Activated T-cell treated with anti-CD3 and anti-CD28 coated beads for 1 hour (primary cell): ENCODE measurements at regions not wholly inside any gene's neighbourhood (a gene's known extent, or its start where the extent isn't known, plus 50 kb on each side); places are given as distances from the start of the nearest gene placed in this dataset.
"Not testable (repeated sequence)": the region's sequence is repeated elsewhere in the genome, so short reads cannot be mapped to it uniquely, and the experiment has no call there.

Experiments
- DNase-seq: peaks from one replicate; pipeline ENCODE4 v3.0.0-alpha.2; 2020; ENCODE audit warnings: low read depth

DNA sequence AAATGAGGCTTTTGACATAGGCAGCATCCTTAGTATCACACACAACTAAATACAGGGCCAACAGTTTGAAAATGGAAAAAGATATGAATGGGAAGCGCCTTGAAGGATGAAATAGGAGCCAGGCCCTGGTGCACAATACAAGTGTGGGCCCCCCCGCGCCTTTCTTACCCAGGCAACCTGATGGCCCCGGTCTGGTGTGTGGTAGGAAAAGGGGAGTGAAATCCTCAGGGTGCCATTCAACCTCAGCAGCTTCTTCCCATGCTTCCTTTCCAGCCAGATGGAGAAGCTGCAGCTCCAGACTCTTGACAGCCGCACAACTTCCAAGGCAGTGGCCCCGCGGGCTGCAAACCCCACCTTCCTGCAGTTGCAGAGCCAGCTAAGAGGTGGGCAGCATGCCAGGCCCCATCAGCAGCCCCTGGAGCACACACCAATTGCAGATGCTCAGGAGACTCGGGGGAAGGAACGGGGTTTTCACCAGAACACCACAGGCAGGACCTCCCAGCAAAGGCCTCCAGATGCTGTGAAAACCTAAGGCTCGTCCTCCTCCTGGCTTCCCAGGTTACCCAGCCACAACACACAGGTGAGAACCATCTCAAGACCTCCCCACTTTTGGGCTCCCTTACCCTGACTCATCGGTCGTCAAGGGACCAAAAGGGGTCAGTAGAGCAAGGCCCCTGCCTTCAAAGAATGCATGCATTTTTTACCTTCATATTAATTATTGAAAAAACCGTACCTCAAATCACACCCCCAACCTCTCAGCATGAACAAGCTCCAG is 101.6 kb downstream of the CPN2 start:
- no peak for DNase-seq

DNA sequence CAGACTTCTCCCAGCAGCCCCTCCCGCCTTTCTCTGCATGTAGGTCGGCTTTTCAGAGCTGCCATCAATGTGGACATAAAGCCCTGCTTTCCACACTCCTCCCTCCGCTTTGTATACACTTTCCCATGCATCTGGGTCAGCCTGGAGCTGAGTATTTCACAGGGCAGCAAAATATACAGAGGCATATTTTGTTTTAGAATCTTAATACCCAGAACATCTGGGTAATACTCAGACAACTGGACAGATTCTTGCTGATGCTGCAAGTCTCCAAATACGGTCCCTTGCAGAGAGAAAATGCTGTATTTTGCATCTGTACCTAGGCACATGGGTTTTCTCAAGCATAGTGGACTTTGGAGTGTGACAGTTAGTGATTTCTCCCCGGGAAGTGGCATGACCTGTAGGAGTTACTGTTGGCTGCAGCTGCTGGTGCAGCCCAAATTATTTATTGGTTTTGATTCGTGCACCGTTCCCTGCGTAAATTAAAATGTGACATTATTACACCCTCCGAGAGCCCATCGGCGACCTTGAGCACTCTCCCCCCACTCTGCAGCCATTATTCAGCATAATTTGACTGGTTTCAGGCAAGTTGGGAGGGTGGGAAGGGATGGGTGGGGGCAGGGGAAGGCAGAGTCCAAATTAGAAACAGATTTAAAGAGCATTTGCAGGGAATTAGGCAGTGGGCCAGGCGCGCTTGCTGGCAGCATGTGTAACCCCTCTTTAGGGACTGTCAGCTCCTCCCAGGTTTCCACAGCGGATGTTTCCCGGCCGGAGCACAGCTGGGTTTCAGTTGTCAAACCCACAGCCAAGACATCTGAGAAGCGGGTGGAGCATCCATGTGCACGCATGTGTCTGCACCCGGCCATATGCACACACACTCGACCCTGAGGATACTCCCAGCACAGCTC is 100.8 kb downstream of the CPN2 start:
- no peak for DNase-seq

DNA sequence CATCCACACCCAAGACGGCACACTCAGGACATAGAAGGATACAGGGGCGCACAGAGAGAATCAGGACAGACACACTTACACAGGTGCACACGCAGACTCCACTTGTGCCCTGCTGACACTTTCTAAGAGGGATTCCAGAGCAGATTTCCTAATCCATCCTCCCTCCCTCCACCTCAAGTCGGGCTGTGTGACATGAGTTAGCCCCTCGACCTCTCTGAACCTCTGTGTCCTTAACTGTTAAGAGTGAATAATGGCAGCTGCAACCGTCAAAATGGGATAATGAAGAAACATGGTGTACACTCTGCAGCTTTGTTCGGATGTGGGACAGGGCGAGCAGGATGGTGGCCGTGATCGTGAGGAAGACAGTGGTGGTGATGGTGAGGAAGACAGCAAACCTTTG is 100.1 kb downstream of the CPN2 start:
- DNase-seq = no peak

DNA sequence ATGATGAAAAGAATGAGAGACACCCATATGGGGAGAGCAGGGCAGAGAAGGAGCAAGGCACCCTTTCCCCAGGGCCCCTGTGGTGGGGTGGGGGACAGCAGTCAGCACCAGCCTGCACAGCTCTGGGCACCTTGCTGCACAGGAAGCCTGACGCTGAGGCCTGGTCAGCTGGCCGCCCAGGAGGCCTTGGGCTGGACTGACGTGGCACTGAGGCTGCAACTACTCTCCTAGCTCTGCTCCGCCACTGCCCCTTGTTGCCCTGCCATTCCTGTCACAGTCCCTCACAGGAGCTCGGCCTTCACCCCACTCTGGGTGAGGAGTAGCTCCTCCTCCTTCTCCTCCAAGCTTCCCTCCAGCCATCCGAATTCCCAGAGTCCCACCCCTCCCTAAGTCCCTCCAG is 99.7 kb downstream of the CPN2 start:
- DNase-seq = no peak

DNA sequence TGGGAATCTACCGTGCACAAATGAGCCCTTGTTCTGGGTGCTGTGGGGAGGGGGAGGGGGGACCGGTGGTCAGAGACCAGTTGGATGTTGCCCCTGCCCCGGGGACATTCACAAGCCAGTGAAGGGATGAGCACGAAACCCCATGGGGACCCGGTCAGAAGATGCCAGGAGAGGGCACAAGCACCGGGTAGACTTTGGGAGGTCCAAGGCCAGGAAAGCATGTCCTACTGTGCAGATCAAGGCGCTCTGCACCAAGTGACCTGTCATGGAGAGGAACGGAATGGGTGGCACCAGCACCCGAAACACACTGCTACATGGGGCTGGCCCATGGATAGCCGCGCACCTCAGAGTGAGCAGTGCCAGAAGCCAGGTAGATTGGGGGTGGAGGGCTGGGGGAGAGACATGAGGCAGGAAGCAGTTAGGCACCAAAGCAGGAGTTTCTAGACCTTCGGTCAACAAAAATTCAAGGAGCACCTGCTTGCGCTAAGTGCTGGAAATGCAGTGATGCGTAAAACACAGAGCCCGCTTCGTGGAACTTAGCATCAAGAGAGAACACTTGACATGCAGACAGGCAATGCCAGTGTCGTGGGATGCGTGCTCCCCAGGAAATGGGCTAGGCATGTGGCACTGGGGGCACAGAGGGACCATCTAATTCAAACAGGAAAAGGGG is 99.1 kb downstream of the CPN2 start:
- DNase-seq = no peak

DNA sequence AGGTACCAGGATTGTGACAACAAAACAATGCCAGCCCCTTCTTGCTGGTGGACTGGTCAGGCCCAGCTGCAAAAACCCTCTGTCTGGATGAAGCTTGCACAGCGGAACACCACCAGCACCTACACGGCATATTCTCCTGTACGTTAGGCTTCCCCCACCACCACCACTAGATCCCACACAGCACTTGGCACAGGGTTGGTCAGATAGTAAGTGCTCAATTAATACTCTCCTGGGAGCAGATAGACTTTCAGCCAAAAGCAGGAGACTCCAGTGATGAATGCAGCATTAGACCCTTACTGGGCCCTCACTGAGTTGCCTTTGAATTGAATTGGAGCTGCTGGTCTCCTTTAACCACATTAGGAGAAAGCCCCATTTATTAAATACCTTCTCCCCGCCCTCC is 97.9 kb downstream of the CPN2 start:
- no peak for DNase-seq

DNA sequence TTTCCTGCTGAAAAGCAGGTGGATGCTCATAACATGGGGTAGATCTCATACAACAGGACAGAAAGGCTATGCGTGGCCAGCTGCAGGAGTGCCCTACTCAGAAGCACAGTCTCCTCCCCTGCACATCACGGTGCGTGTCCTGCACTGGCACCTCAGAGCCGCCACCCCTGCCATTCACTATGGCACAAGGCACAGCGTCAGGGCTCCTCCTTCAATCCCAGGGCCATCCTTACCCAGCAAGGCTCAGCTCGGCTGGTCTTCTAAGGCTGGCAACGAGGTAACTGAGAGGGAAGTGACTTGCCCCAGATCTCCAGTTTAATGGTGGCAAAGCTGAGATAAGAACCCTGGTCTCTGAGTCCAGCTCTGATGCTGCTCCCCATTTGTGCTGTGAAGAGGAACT is 97.1 kb downstream of the CPN2 start:
- DNase-seq = no peak

DNA sequence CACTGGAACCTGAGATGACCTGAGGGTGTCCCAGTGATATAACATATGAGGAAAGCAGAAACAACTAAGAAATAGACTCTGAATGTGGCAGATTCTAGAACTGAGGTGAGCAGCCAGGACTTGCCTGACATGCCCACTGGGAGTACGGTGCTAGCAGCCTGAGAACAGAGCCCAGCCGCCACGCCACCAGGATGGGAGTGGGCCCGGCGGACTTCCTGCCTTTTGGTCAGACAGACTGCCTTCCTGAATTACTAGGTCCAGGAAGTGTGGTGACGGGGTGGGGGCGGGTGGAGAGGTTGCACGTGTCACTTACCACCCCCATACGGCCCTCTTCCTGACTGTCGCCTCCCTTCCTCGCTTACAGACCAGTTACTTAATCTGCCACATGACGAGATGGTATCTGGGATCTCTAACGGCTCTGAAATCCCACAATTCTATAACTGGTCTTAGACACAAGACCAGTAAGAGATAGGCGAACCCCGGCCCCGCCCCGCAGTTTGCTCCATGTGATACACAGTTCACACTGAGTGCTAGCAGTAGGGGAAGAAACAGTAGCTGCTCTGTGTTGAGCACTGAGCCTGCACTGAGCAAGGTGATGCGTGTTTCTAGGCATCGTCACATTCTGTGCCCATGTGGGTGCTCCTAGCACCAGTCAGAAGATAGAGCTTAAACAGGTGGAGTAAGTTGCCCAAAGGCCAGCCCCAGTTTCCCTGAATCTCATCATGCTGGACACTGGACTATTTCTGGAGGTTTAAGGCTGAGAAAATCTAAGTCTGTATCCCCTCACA is 95.7 kb downstream of the CPN2 start:
- peak; percentile 15 for DNase-seq

DNA sequence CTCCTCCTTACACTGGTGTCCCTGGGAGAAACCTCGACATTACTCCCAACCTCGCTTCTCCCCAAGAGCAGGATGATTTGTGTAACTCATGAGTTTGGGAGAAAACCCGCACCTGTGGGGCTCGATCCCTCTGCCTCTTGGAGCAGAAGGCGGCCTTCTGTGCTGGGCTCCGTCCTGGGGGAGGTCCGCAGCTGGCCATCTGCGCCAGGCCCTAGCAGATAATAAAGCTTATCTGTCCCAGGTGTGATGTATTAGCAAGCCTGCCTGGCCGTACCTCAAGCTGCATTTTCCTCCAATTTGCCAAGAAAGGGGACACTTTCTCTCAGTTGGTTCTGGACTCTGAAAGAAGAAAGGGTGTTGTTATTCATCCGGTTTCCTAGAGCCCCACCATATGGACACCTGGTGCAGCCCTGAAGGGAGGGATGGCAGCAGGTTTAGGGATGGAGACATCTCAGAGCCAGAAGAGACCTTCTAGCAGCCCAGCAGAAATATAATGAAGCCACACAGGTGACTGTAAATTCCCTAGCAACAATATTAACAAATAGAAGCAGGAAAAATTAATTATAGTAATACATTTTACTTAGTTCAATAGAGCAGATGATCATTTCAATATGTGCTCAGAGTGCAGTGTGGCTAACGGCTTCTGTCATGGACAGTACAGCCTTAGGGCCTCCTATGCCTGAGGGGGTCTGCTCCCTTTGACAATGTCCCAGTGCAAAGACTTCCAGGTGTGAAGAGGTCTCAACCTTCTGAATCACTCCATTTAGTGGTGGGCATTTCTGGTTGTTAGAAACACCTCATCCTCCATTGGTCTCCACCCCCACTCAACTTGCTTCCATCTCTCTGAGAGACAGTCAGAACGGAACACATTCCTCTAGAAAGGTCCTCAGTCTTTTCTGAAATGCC is 94.8 kb downstream of the CPN2 start:
- no peak for DNase-seq

DNA sequence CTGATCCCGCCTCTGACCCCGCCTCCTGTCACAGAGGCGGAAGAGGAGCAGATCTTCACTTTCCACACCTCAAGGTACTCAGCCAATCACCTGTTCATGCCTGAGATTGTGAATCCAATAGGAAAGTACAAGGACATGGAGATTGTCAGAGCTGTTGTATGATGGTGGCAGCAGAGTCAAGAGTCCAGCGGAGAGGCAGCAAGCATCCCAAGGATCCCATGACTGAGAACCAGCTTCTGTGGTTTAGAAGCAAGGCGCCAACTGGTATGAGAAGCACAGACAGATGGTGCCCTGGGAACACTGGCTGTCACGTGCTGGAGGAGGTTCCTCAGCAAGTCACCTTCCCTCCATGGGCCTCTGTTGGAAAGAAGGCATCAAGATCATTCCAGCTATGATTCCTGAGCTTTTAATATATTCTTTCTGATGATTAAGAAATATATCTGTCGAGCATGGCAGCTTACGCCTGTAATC is 93.9 kb downstream of the CPN2 start:
- no peak for DNase-seq

DNA sequence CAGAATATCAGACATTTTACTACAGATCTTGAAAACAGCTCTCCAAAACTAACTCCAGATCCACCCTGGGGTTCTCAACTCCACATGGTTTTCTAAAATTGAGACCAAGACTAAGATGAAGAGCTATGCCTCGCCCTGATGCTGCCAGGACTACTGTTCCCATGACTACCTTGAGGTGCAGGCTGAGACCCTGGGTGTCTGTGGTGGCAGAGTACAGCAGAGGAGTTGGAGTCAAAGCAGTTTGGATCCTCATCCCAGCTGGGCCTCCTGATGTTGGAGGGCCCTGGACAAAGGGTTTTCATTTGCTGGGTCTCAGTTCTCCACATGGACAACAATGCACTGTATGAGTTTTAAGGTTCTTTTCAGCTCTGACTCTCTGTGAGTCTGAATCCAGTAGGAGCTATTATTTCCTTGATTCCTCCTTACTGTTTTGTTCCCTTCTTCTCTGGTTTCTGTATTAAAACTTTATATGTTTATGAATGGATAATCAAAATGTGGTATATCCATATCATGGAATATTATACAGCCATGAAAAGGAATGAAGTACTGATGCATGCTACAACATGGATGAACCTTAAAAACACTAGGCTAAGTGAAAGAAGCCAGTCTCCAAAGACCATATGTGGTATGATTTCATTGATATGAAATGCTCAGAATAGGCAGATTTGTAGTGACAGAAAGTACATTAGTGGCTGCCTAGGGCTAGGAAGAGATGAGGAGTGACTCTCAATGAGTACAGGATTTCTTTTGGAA is 93.0 kb downstream of the CPN2 start:
- DNase-seq = no peak

DNA sequence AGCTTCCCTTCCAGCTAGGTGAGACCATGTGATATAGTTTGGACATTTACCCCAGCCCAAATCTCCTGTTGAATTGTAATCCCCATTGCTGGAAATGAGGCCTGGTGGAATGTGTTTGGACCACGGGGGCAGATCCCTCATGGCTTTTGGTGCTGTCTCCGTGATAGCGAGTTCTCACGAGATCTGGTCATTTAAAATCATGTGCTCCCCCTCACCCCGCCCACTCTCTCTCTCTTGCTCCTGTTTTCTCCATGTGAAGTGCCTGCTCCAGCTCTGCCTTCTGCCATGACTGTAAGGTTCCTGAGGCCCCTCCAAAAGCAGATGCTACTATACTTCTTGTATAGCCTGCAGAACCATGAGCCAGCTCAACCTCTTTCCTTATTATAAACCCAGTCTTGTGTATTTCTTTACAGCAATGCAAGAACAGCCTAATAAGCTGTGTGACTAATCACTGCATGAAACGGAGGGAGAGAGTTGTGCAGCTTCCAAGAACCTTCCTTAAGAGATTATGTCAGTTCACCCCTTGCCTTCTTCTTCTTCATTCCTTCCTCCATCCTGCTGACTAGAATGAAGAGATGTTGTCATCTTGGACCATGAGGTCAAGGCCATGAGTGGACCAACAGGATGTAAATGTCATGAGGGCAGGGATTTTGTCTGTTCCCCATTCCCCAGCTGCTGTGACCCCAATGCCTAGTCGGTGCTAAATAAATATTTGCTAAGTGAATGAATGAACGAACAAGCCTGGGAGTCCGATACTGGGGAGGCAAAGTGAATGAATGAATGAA is 91.0 kb downstream of the CPN2 start:
- no peak for DNase-seq

DNA sequence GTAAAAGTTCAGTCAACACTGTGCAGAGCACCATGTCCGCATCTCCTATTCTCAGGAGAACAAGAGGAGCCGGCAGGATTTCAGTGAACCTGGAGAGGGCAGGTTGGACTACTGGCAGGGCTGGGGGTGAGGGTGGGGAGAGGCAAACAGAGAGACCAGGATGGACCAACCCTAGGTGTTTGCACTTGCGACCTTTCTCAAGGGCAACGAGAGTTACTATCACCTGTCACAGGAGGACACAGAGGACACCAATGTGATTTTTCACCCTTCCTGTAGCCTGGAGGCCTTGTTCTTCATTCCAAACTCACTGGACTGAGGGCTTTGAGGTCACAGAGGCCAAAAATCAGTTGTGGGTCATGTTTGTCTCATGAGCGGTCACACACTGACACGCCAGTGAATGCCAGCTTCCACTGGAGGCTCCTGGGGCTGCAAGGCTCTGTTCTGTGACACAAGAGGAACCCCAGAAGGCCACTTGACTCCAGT is 89.5 kb downstream of the CPN2 start:
- DNase-seq = no peak

DNA sequence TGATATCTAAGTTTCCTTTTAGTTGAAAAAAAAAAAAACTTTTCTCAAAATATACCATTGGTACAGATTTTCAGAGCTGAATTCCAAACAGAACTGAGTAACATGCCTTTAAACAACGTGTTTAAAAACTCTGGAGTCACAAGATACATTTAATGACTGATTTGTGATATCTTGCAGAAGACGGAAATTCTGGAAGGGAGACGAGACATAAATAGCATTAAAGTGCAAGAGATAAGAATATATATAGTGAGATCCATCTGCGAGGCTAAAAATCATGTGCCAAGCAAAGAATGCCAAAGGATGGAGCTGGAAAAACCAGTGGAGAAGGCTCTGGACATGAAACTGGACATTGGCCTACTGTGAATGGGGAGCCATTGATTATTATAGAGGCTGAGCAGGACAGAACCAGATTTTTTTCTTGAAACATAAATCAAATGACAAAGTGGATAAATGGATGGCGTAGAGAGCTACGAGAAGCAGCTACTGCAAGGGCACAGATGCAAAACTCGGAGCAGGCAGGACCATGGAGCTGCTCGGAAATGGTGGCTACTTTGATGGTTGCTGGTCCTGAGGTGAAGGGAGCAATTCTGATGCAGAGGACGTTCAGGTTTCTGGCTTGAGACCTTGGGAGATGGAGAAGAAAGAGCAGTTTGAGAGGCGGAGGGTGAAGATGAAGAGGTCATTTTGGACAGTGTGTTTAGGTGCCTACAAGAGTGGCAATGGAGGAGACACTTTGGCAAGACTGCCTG is 88.8 kb downstream of the CPN2 start:
- no peak for DNase-seq

DNA sequence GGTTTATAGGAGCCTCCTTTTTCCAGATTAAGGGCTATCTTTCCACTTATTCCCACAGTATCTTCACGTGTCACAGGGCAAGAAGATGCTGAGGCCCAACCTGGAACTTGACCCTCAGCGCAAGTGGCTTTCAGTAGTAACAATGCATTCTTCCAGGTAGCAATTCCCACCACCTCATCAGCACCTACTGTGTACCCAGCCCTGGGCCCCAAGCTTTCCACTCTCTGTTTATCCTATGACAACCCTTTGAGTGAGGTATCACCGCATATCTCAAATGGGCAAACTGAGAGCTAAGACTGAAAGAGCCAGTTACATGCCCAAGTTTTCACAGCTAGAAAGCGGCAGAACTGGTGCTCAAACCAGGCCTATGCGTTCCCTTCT is 88.2 kb downstream of the CPN2 start:
- DNase-seq = no peak

DNA sequence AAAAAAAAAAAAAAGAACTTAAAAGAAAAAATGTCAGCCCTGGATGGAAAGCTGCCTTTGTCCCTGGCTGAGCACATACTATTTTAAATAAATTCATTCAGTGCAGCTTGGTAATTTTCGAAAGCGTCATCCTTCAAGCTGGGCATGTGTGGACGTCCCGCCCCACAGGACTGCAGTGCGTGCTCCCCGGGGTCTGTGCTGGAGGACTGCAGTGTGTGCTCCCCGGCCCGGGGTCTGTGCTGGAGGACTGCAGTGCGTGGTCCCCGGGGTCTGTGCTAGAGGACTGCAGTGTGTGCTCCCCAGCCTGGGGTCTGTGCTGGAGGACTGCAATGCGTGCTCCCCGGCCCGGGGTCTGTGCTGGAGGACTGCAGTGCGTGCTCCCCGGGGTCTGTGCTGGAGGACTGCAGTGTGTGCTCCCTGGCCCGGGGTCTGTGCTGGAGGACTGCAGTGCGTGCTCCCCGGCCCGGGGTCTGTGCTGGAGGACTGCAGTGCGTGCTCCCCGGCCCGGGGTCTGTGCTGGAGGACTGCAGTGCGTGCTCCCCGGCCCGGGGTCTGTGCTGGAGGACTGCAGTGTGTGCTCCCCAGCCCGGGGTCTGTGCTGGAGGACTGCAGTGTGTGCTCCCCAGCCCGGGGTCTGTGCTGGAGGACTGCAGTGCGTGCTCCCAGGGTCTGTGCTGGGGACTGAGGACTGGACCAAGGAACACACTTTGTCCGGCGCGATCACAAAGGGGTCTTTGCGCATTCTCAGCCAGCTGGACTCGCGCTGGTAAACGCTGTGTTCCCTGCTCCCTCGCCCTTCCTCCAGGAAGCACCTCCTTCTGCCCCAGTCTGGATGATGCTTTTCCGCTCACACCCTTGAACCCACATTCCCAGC is 86.3 kb downstream of the CPN2 start:
- DNase-seq = not testable (repeated sequence)

DNA sequence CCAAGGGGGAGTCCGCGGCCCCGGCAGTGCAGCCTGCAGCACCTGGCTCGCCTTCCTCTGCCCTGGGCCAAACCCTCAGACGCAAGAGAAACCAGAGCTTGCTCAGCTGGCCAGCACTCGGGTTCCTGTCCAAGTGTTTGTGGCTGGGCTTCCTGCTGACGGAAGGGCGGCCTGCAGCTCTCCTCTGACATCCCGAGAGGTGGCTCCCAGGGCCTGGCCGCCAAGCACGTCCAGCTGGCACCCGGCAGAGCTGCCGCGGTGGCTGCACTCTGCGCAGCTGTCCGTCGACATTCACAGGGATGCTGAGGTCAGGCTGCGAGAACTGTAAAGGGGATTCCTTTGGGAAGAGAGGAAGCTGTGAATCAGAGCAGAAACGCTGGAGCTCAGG is 85.6 kb downstream of the CPN2 start:
- DNase-seq = no peak
